H9 (cell line): ENCODE measurements at regions not wholly inside any gene's neighbourhood (a gene's known extent, or its start where the extent isn't known, plus 50 kb on each side); places are given as distances from the start of the nearest gene placed in this dataset.

Source experiments
- DNase-seq: peaks from one replicate; pipeline ENCODE4 v3.0.0-alpha.2; 2017
- H2AFZ ChIP-seq: one replicate; pipeline ENCODE4 v1.6.1; 2013; ENCODE audit warnings: mild to moderate bottlenecking, low read length, control low read depth, moderate library complexity
- H2AK5ac ChIP-seq: 2 replicates; pipeline ENCODE4 v1.6.1; 2013; ENCODE audit warnings: low read length, control low read depth, mixed read lengths; ENCODE audit not compliant: insufficient read length
- H2BK120ac ChIP-seq: one replicate; pipeline ENCODE4 v1.6.1; 2013; ENCODE audit warnings: low read depth, mild to moderate bottlenecking, low read length, control low read depth, inconsistent platforms; ENCODE audit not compliant: poor library complexity, severe bottlenecking
- H2BK12ac ChIP-seq: 2 replicates; pipeline ENCODE4 v1.6.1; 2013; ENCODE audit warnings: low read length, control low read depth, mixed read lengths, low read depth; ENCODE audit not compliant: insufficient read length
- H2BK15ac ChIP-seq: 2 replicates; pipeline ENCODE4 v1.6.1; 2013; ENCODE audit warnings: low read depth, low read length, control low read depth
- H2BK20ac ChIP-seq: one replicate; pipeline ENCODE4 v1.6.1; 2013; ENCODE audit warnings: low read depth, mild to moderate bottlenecking, low read length, control low read depth, inconsistent platforms; ENCODE audit not compliant: poor library complexity, severe bottlenecking
- H2BK5ac ChIP-seq: 2 replicates; pipeline ENCODE4 v1.6.1; 2013; ENCODE audit warnings: low read length, control low read depth, mixed read lengths; ENCODE audit not compliant: insufficient read length
- H3K14ac ChIP-seq: 2 replicates; pipeline ENCODE4 v1.6.1; 2013; ENCODE audit warnings: low read length, control low read depth; ENCODE audit not compliant: insufficient read depth
- H3K18ac ChIP-seq: 2 replicates; pipeline ENCODE4 v1.6.1; 2013; ENCODE audit warnings: low read depth, mild to moderate bottlenecking, mixed read lengths, low read length, control low read depth; ENCODE audit not compliant: insufficient read length
- H3K23ac ChIP-seq: 2 replicates; pipeline ENCODE4 v1.6.1; 2013; ENCODE audit warnings: low read length, control low read depth, mixed read lengths, low read depth; ENCODE audit not compliant: insufficient read length
- H3K23me2 ChIP-seq: 2 replicates; pipeline ENCODE4 v1.6.1; 2013; ENCODE audit warnings: low read depth, mild to moderate bottlenecking, mixed read lengths, low read length, control low read depth; ENCODE audit not compliant: insufficient read length, poor library complexity, severe bottlenecking
- H3K27ac ChIP-seq: 2 replicates; pipeline ENCODE4 v1.5.1; 2013; ENCODE audit warnings: low read length, control low read depth, mixed read lengths, low read depth; ENCODE audit not compliant: insufficient read length
- H3K27me3 ChIP-seq: 2 replicates; pipeline ENCODE4 v1.6.1; 2013; ENCODE audit warnings: low read length, control low read depth, inconsistent platforms; ENCODE audit not compliant: insufficient read depth
- H3K4ac ChIP-seq: 2 replicates; pipeline ENCODE4 v1.6.1; 2013; ENCODE audit warnings: low read depth, mild to moderate bottlenecking, control low read depth, inconsistent platforms, low read length, moderate library complexity
- H3K4me1 ChIP-seq: 2 replicates; pipeline ENCODE4 v1.6.1; 2013; ENCODE audit warnings: low read length, control low read depth, inconsistent platforms; ENCODE audit not compliant: insufficient read depth
- H3K4me2 ChIP-seq: 2 replicates; pipeline ENCODE4 v1.6.1; 2013; ENCODE audit warnings: low read length, control low read depth, mixed read lengths; ENCODE audit not compliant: insufficient read length, insufficient read depth
- H3K56ac ChIP-seq: 2 replicates; pipeline ENCODE4 v1.6.1; 2013; ENCODE audit warnings: low read depth, mild to moderate bottlenecking, mixed read lengths, low read length, control low read depth; ENCODE audit not compliant: insufficient read length
- H3K79me1 ChIP-seq: 2 replicates; pipeline ENCODE4 v1.6.1; 2013; ENCODE audit warnings: low read depth, mild to moderate bottlenecking, moderate library complexity, low read length, control low read depth, inconsistent platforms; ENCODE audit not compliant: insufficient read depth, poor library complexity, severe bottlenecking
- H3K79me2 ChIP-seq: 2 replicates; pipeline ENCODE4 v1.6.1; 2013; ENCODE audit warnings: low read length, control low read depth, inconsistent platforms; ENCODE audit not compliant: insufficient read depth
- H3K9ac ChIP-seq: 2 replicates; pipeline ENCODE4 v1.6.1; 2013; ENCODE audit warnings: low read length, control low read depth, mixed read lengths; ENCODE audit not compliant: insufficient read length; ENCODE audit errors: extremely low read depth
- H3K9me3 ChIP-seq: one replicate; pipeline ENCODE4 v1.6.1; 2013; ENCODE audit warnings: low read depth, low read length, inconsistent platforms; ENCODE audit not compliant: control insufficient read depth
- H3T11ph ChIP-seq: one replicate; pipeline ENCODE4 v1.6.1; 2013; ENCODE audit warnings: mild to moderate bottlenecking, low read length, control low read depth, inconsistent platforms
- H4K20me1 ChIP-seq: one replicate; pipeline ENCODE4 v1.6.1; 2013; ENCODE audit not compliant: control insufficient read depth, insufficient read length, insufficient read depth
- H4K5ac ChIP-seq: 2 replicates; pipeline ENCODE4 v1.6.1; 2013; ENCODE audit warnings: low read depth, mild to moderate bottlenecking, mixed read lengths, low read length, control low read depth; ENCODE audit not compliant: insufficient read length
- H4K8ac ChIP-seq: replicated peaks from 2 replicates; pipeline ENCODE4 v1.6.1; 2013; ENCODE audit warnings: low read length, control low read depth, mixed read lengths, low read depth; ENCODE audit not compliant: insufficient read length
- H4K91ac ChIP-seq: 2 replicates; pipeline ENCODE4 v1.6.1; 2013; ENCODE audit warnings: low read depth, mild to moderate bottlenecking, moderate library complexity, mixed read lengths, low read length, control low read depth; ENCODE audit not compliant: insufficient read length
- H3K27ac Mint-ChIP-seq, 3 experiments: 2 replicates in 2 of 3; 3 replicates in 1 of 3; pipeline ENCODE4 v1.8.0; 2020 to 2021; ENCODE audit warnings: mixed read lengths in 3 of 3, mild to moderate bottlenecking in 1 of 3, moderate library complexity in 1 of 3
- H3K27me3 Mint-ChIP-seq: 2 replicates; pipeline ENCODE4 v1.8.0; 2021; ENCODE audit warnings: low read depth, mild to moderate bottlenecking, moderate library complexity, mixed read lengths
- H3K36me3 Mint-ChIP-seq, 3 experiments: 2 replicates in 2 of 3; 3 replicates in 1 of 3; pipeline ENCODE4 v1.8.0; 2020 to 2021; ENCODE audit warnings: low read depth in 3 of 3, mixed read lengths in 3 of 3; ENCODE audit not compliant: insufficient read depth in 1 of 3
- H3K4me1 Mint-ChIP-seq, 2 experiments: 2 replicates each; pipeline ENCODE4 v1.8.0; 2020; ENCODE audit warnings: mixed read lengths in 2 of 2
- H3K4me3 Mint-ChIP-seq, 2 experiments: 2 replicates in 1 of 2; 3 replicates in 1 of 2; pipeline ENCODE4 v1.8.0; 2020 to 2021; ENCODE audit warnings: mild to moderate bottlenecking in 2 of 2, mixed read lengths in 2 of 2, moderate library complexity in 1 of 2
- H3K9me3 Mint-ChIP-seq, 2 experiments: 2 replicates in 1 of 2; 3 replicates in 1 of 2; pipeline ENCODE4 v1.8.0; 2020; ENCODE audit warnings: mild to moderate bottlenecking in 2 of 2, mixed read lengths in 2 of 2, moderate library complexity in 1 of 2
- WGBS: extraction: QIAGEN DNeasy Blood & Tissue Kit; methylation state at CpG from one replicate; pipeline ENCODE4 v1.1.7; 2013; ENCODE audit warnings: missing lambda C conversion rate, low lambda C conversion rate, mixed read lengths; ENCODE audit not compliant: insufficient read length; ENCODE audit errors: extremely low coverage; 5-methylcytosine and 5-hydroxymethylcytosine counted together
- TF ChIP-seq, protein P1 (sequence below): fragments of 200-600 bp; sonication (generic); conservative IDR thresholded peaks from 3 replicates; pipeline ENCODE4 v1.8.0; 2021; ENCODE audit warnings: antibody characterized with exemption, mild to moderate bottlenecking

DNA sequence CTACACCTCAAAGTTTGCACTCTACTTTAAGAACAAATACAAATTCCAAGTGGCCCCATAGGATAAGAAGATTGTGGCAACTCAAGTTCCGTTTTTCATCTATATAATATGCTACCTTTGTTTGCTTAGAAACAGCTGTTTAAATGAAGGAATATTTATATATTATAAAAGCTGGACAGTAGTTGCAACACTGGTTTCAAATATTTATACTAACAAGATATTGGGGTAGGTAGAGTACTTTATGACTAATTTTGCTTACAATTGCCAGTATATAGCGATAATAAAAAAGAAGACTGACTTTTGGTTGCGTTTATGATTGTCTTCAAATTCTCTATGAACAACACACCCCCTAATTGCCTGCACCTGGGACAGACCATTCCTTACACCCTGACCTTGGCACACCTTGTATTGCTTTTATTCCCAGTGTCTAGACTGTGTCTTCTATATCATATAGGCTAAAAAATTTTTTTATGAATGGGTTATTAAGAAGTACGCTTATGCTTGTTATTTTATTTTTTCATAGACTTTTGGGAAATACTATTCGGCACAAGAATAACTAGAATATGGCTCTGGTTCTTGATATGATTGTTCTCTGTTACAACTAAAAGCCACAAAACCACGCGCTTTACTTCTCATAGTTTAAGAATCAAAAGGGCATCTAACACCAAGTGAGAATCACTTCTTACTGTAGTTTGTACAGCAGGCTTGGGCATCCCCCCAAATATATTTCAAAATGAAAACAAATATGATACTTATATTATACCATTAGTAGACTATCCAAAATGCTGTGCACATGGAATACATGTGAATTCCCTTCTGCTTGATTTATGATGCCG is 455.4 kb upstream of the DCN start:
- H4K5ac ChIP-seq = no peak overlapping the region
- H2BK12ac ChIP-seq = no peak overlapping the region
- H2BK20ac ChIP-seq = no peak overlapping the region
- H3K9ac ChIP-seq = no peak overlapping the region
- no peak overlapping the region for H2AK5ac ChIP-seq
- H3K27ac Mint-ChIP-seq = no peak overlapping the region
- H3K14ac ChIP-seq = no peak overlapping the region
- peaks cover 0 to 4% of the 10 kb centered on the region in 2 experiments; a peak in 2 of 4 replicates for H3K4me1 Mint-ChIP-seq
- H2AFZ ChIP-seq = no peak overlapping the region
- no peak overlapping the region for H2BK15ac ChIP-seq
- no peak overlapping the region for H4K8ac ChIP-seq
- no peaks in the 10 kb centered on the region for H3K4me1 ChIP-seq
- no peaks in the 10 kb centered on the region for H3K79me1 ChIP-seq
- H3K56ac ChIP-seq = no peak overlapping the region
- DNase-seq = no peak
- H3K27me3 ChIP-seq = no peaks in the 10 kb centered on the region
- no peak overlapping the region for H3K4me2 ChIP-seq
- H3K18ac ChIP-seq = no peak overlapping the region
- no peak overlapping the region for H3K4ac ChIP-seq
- H3K23ac ChIP-seq = no peak overlapping the region
- H3K4me3 Mint-ChIP-seq = no peak overlapping the region
- H2BK120ac ChIP-seq = no peak overlapping the region
- H3K36me3 Mint-ChIP-seq = peaks cover 0 to 6% (median 0%) of the 10 kb centered on the region in 3 experiments; a peak in 3 of 7 replicates
- H3K27me3 Mint-ChIP-seq = peaks cover 2% of the 10 kb centered on the region; the same call in 1 of the 2 replicates
- no peaks in the 10 kb centered on the region for H3K9me3 ChIP-seq
- H3K79me2 ChIP-seq = no peaks in the 10 kb centered on the region
- H3K23me2 ChIP-seq = no peaks in the 10 kb centered on the region
- TF ChIP-seq, protein P1, sequence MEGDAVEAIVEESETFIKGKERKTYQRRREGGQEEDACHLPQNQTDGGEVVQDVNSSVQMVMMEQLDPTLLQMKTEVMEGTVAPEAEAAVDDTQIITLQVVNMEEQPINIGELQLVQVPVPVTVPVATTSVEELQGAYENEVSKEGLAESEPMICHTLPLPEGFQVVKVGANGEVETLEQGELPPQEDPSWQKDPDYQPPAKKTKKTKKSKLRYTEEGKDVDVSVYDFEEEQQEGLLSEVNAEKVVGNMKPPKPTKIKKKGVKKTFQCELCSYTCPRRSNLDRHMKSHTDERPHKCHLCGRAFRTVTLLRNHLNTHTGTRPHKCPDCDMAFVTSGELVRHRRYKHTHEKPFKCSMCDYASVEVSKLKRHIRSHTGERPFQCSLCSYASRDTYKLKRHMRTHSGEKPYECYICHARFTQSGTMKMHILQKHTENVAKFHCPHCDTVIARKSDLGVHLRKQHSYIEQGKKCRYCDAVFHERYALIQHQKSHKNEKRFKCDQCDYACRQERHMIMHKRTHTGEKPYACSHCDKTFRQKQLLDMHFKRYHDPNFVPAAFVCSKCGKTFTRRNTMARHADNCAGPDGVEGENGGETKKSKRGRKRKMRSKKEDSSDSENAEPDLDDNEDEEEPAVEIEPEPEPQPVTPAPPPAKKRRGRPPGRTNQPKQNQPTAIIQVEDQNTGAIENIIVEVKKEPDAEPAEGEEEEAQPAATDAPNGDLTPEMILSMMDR = no peak
- WGBS = no CpG with 5 or more reads among the region's 8 CpGs
- H4K20me1 ChIP-seq = no peaks in the 10 kb centered on the region
- no peak overlapping the region for H4K91ac ChIP-seq
- no peak overlapping the region for H3T11ph ChIP-seq
- peaks cover 4 to 7% of the 10 kb centered on the region in 2 experiments; a peak in 3 of 5 replicates for H3K9me3 Mint-ChIP-seq
- no peak overlapping the region for H3K27ac ChIP-seq
- no peak overlapping the region for H2BK5ac ChIP-seq
